ENCODE measurements at regions not wholly inside any gene's neighbourhood (a gene's known extent, or its start where the extent isn't known, plus 50 kb on each side); places are given as distances from the start of the nearest gene placed in this dataset.

DNA sequence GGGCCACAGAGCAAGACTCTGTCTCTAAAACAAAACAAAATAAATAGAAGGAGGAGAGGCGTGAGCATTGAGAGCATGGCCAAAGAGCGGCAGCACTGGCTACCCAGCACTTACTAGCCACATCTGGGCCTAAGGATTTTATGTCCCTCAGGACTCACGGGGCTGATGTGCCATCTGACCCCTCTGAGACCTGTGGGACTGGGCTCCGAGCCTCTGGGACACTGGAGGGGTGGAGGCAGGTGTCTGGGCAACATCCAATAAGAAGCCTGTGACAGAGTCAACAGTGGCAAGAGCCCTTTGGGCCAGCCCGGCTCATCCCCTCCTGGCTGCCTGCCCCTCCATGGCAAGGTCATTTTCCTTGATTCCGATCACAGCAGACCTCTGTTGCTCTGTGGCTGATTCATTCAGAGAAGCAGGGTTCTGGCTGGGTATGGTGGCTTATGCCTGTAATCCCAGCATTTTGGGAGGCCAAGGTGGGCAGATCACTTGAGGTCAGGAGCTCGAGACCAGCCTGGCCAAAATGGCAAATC, 60.7 kb downstream of the RRM2 start:
- TF ChIP-seq, protein P1, sequence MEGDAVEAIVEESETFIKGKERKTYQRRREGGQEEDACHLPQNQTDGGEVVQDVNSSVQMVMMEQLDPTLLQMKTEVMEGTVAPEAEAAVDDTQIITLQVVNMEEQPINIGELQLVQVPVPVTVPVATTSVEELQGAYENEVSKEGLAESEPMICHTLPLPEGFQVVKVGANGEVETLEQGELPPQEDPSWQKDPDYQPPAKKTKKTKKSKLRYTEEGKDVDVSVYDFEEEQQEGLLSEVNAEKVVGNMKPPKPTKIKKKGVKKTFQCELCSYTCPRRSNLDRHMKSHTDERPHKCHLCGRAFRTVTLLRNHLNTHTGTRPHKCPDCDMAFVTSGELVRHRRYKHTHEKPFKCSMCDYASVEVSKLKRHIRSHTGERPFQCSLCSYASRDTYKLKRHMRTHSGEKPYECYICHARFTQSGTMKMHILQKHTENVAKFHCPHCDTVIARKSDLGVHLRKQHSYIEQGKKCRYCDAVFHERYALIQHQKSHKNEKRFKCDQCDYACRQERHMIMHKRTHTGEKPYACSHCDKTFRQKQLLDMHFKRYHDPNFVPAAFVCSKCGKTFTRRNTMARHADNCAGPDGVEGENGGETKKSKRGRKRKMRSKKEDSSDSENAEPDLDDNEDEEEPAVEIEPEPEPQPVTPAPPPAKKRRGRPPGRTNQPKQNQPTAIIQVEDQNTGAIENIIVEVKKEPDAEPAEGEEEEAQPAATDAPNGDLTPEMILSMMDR (IDR thresholded peaks at IDR 0.05; ENCODE audit: partially characterized antibody, unreplicated experiment) = no peak
- Mint-ChIP-seq H3K9me3 (ENCODE audit: unreplicated experiment) (no peaks in the 10 kb centered on the region), H3K36me3 (ENCODE audit: unreplicated experiment) (peaks cover 7% of the 10 kb centered on the region), H3K27me3 (ENCODE audit: unreplicated experiment) (no peaks in the 10 kb centered on the region), H3K4me3 (ENCODE audit: unreplicated experiment) (no peak overlapping the region), H3K27ac (ENCODE audit: unreplicated experiment) (no peak overlapping the region), H3K4me1 (ENCODE audit: low read depth, unreplicated experiment) (peaks cover 4% of the 10 kb centered on the region)
- DNase-seq = no peak

DNA sequence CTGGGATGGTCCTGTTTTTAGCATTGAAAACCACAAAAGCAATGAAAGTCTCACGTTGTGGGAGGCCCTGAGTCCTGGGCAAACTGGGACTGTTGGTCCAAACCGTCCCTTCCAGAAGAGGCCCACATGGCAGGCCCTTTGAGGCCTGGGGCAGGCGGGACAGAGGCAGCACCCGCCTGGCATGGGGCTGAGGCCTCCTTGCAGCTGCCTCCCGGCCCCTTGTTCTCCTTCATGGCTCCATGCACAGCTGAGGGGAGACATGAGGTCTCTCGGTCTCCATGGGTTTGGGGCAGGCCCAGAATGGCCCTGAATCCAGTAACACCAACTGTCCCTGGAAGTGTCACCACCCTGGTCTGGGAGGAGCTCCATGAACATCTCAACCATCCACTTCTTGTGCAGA, 61.9 kb downstream of the RRM2 start:
- Mint-ChIP-seq H3K27me3 (ENCODE audit: unreplicated experiment) (peaks cover 2% of the 10 kb centered on the region), H3K4me1 (ENCODE audit: low read depth, unreplicated experiment) (peaks cover 4% of the 10 kb centered on the region), H3K4me3 (ENCODE audit: unreplicated experiment) (no peak overlapping the region), H3K36me3 (ENCODE audit: unreplicated experiment) (peaks cover 7% of the 10 kb centered on the region), H3K9me3 (ENCODE audit: unreplicated experiment) (no peaks in the 10 kb centered on the region), H3K27ac (ENCODE audit: unreplicated experiment) (no peak overlapping the region)
- TF ChIP-seq, protein P1 (IDR thresholded peaks at IDR 0.05; ENCODE audit: partially characterized antibody, unreplicated experiment) = no peak
- DNase-seq = no peak

DNA sequence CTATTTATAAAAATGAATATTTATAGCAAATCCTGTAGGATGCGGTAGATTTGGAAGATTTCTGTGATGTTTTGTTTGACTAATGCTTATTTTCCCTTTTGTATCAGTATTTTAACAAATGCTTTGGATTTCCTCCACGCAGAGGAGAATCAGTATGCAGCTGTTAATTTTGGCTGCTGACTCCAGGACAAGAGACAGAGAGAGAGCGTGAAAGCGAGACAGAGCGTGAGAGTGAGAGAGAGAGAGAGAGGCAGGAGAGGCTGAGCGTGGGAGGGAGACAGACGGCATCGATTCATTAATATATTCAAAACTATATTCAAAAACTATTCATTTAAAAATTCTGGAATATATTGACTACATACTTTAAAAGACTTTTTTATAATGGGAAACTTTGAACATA, 62.5 kb downstream of the RRM2 start:
- TF ChIP-seq, protein P1 (IDR thresholded peaks at IDR 0.05; ENCODE audit: partially characterized antibody, unreplicated experiment) = no peak
- no peak overlapping the region for H3K4me3 Mint-ChIP-seq (ENCODE audit: unreplicated experiment)
- H3K36me3 Mint-ChIP-seq (ENCODE audit: unreplicated experiment) = peaks cover 11% of the 10 kb centered on the region
- no peak for DNase-seq
- no peak overlapping the region for H3K27ac Mint-ChIP-seq (ENCODE audit: unreplicated experiment)
- peaks cover 1% of the 10 kb centered on the region for H3K9me3 Mint-ChIP-seq (ENCODE audit: unreplicated experiment)
- H3K4me1 Mint-ChIP-seq (ENCODE audit: low read depth, unreplicated experiment) = peaks cover 4% of the 10 kb centered on the region
- H3K27me3 Mint-ChIP-seq (ENCODE audit: unreplicated experiment) = peaks cover 2% of the 10 kb centered on the region

DNA sequence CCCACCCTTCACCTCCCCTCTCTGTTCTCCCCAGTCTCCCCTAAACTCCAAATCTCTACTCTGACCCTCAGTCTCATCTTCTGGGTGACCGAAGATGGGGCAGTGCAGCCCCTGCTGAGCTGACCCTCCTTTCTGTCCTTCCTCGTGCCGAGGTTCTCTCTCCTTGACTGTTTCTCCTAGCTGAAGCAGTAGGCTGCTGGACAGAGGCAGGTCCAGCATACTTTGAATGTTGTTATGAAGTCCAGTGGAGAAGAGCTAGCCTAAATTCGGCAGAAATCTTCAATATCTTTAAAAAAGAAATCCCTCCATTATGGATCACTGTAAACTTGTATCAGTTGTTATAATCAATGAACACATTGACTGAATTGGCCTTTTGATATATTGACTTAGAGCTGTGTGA, 63.2 kb downstream of the RRM2 start:
- DNase-seq = no peak
- no peak overlapping the region for H3K27ac Mint-ChIP-seq (ENCODE audit: unreplicated experiment)
- H3K27me3 Mint-ChIP-seq (ENCODE audit: unreplicated experiment) = peaks cover 3% of the 10 kb centered on the region
- peaks cover 5% of the 10 kb centered on the region for H3K9me3 Mint-ChIP-seq (ENCODE audit: unreplicated experiment)
- H3K4me1 Mint-ChIP-seq (ENCODE audit: low read depth, unreplicated experiment) = peaks cover 4% of the 10 kb centered on the region
- peaks cover 11% of the 10 kb centered on the region for H3K36me3 Mint-ChIP-seq (ENCODE audit: unreplicated experiment)
- H3K4me3 Mint-ChIP-seq (ENCODE audit: unreplicated experiment) = no peak overlapping the region
- TF ChIP-seq, protein P1 (IDR thresholded peaks at IDR 0.05; ENCODE audit: partially characterized antibody, unreplicated experiment) = no peak

DNA sequence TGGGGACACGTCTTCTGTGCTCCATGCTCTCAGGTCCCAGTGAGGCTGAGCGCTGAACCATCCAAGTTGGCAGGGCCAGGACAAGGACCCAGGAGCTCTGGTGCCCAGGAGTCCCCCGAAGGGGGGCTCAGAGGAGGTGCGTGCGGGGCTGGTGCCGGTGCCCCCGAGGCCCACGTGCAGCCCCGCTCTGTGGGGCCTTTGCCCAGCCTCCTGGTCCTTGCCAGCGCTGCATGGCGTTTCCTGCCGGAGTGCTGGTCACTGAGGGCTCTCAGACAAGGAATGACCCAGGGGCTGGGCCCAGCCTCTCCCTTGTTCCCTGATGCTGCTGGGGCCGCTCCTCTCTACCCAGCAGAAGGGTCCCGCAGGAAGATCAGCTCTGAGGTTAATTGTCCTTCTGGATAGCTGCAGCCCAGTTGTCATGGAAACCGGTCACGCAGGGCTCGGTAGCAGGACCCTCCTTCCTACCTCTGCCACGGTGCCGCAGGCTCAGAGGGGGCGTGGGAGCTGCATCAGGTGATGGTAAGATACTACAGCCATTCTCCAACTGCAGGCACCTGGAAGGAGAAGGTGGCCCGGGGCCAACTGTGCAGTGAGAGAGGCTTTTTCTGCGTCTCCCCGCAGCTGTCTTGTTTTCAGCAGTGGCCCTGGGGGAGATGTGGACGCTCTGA, 64.5 kb downstream of the RRM2 start:
- Mint-ChIP-seq H3K27ac (ENCODE audit: unreplicated experiment) (no peak overlapping the region), H3K36me3 (ENCODE audit: unreplicated experiment) (peaks cover 5% of the 10 kb centered on the region), H3K4me1 (ENCODE audit: low read depth, unreplicated experiment) (peaks cover 4% of the 10 kb centered on the region), H3K27me3 (ENCODE audit: unreplicated experiment) (peaks cover 5% of the 10 kb centered on the region), H3K4me3 (ENCODE audit: unreplicated experiment) (no peak overlapping the region), H3K9me3 (ENCODE audit: unreplicated experiment) (peaks cover 5% of the 10 kb centered on the region)
- no peak for DNase-seq
- TF ChIP-seq, protein P1 (IDR thresholded peaks at IDR 0.05; ENCODE audit: partially characterized antibody, unreplicated experiment) = no peak
